Glutamatergic neuron (in vitro differentiated cells): ENCODE measurements at regions not wholly inside any gene's neighbourhood (a gene's known extent, or its start where the extent isn't known, plus 50 kb on each side); places are given as distances from the start of the nearest gene placed in this dataset.

Experiments
- DNase-seq: peaks from one replicate; pipeline ENCODE4 v3.0.0; 2022
- H3K27ac Mint-ChIP-seq: one replicate; pipeline ENCODE4 v1.8.0; 2020; ENCODE audit warnings: mild to moderate bottlenecking, mixed read lengths, inconsistent platforms; ENCODE audit not compliant: unreplicated experiment
- H3K27me3 Mint-ChIP-seq: one replicate; pipeline ENCODE4 v1.8.0; 2020; ENCODE audit warnings: mild to moderate bottlenecking, moderate library complexity, mixed read lengths, inconsistent platforms; ENCODE audit not compliant: unreplicated experiment
- H3K36me3 Mint-ChIP-seq: one replicate; pipeline ENCODE4 v1.8.0; 2020; ENCODE audit warnings: mild to moderate bottlenecking, mixed read lengths, inconsistent platforms; ENCODE audit not compliant: unreplicated experiment
- H3K4me1 Mint-ChIP-seq: one replicate; pipeline ENCODE4 v1.8.0; 2020; ENCODE audit warnings: mild to moderate bottlenecking, low read depth, mixed read lengths, inconsistent platforms; ENCODE audit not compliant: unreplicated experiment
- H3K4me3 Mint-ChIP-seq: one replicate; pipeline ENCODE4 v1.8.0; 2020; ENCODE audit warnings: mild to moderate bottlenecking, mixed read lengths, inconsistent platforms; ENCODE audit not compliant: unreplicated experiment
- H3K9me3 Mint-ChIP-seq: one replicate; pipeline ENCODE4 v1.8.0; 2020; ENCODE audit warnings: mild to moderate bottlenecking, moderate library complexity, mixed read lengths, inconsistent platforms; ENCODE audit not compliant: unreplicated experiment
- TF ChIP-seq, protein P1 (sequence below): fragments of 200-600 bp; sonication (generic); IDR thresholded peaks from one replicate; pipeline ENCODE4 v1.5.0; 2021; ENCODE audit not compliant: partially characterized antibody, unreplicated experiment

DNA sequence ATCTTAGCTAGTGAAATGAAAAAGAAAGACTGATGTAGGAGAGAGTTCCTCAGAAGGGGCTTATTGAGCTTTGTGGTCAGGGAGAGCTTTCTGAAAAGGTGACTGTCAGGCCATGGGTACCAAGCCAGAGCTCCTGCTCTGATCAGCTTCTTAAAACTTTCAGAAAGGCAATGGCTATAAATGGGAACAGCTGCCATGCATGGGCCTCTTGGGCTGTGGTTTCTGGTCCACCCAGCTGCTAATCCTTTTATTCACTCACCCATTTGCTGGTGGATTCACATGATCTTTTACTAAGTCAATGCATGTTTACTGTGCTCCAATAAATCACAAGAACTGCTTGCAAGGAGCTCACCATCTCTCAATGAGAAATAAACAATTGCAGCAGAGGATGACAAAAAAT, 60.1 kb upstream of the ZPBP start:
- Mint-ChIP-seq H3K27me3 (no peaks in the 10 kb centered on the region), H3K36me3 (no peaks in the 10 kb centered on the region), H3K9me3 (no peaks in the 10 kb centered on the region), H3K4me3 (no peak overlapping the region), H3K27ac (no peak overlapping the region), H3K4me1 (no peaks in the 10 kb centered on the region)
- TF ChIP-seq, protein P1, sequence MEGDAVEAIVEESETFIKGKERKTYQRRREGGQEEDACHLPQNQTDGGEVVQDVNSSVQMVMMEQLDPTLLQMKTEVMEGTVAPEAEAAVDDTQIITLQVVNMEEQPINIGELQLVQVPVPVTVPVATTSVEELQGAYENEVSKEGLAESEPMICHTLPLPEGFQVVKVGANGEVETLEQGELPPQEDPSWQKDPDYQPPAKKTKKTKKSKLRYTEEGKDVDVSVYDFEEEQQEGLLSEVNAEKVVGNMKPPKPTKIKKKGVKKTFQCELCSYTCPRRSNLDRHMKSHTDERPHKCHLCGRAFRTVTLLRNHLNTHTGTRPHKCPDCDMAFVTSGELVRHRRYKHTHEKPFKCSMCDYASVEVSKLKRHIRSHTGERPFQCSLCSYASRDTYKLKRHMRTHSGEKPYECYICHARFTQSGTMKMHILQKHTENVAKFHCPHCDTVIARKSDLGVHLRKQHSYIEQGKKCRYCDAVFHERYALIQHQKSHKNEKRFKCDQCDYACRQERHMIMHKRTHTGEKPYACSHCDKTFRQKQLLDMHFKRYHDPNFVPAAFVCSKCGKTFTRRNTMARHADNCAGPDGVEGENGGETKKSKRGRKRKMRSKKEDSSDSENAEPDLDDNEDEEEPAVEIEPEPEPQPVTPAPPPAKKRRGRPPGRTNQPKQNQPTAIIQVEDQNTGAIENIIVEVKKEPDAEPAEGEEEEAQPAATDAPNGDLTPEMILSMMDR, result no peak
- no peak for DNase-seq

GRCh38 chr7:50152486-50152885, 59.4 kb upstream of the ZPBP start:
- Mint-ChIP-seq H3K4me1 (peaks cover 2% of the 10 kb centered on the region), H3K27me3 (no peaks in the 10 kb centered on the region), H3K27ac (no peak overlapping the region), H3K4me3 (no peak overlapping the region), H3K36me3 (no peaks in the 10 kb centered on the region), H3K9me3 (no peaks in the 10 kb centered on the region)
- TF ChIP-seq, protein P1, result no peak
- DNase-seq, result no peak

- H3K4me1 Mint-ChIP-seq, result peaks cover 2% of the 10 kb centered on the region
- H3K9me3 Mint-ChIP-seq, result no peaks in the 10 kb centered on the region
- TF ChIP-seq, protein P1, result no peak
- no peak overlapping the region for H3K27ac Mint-ChIP-seq
- no peak for DNase-seq
- no peak overlapping the region for H3K4me3 Mint-ChIP-seq
- H3K36me3 Mint-ChIP-seq, result no peaks in the 10 kb centered on the region
- H3K27me3 Mint-ChIP-seq, result no peaks in the 10 kb centered on the region
Observed at GRCh38 chr7:50151661-50152060, 58.6 kb upstream of the ZPBP start.

DNA sequence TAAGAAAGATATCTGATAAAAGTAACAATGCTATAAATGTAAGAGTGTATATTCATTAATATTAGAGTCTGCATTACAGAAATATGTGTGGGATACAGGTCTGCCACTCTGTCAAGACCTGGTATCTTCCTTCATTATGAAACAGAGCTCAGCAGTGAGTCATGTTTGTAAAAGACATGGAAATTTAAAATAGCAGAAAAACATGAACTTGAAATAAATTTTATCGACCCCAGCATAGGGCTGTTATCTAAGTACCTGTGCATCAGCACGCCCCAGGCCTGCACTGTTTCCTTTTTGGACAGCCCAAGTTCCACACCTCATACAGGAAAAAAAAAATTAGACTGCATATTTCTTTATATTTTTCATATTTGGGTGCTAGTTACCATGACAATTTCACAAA, 58.0 kb upstream of the ZPBP start:
- Mint-ChIP-seq H3K36me3 (no peaks in the 10 kb centered on the region), H3K27me3 (no peaks in the 10 kb centered on the region), H3K4me3 (no peak overlapping the region), H3K9me3 (no peaks in the 10 kb centered on the region), H3K4me1 (peaks cover 2% of the 10 kb centered on the region), H3K27ac (no peak overlapping the region)
- TF ChIP-seq, protein P1, result no peak
- DNase-seq, result no peak

GRCh38 chr7:50149369-50149768, 56.3 kb upstream of the ZPBP start:
- no peaks in the 10 kb centered on the region for H3K36me3 Mint-ChIP-seq
- H3K27me3 Mint-ChIP-seq, result no peaks in the 10 kb centered on the region
- no peak overlapping the region for H3K4me3 Mint-ChIP-seq
- no peak for DNase-seq
- peaks cover 2% of the 10 kb centered on the region for H3K4me1 Mint-ChIP-seq
- TF ChIP-seq, protein P1, result no peak
- no peak overlapping the region for H3K27ac Mint-ChIP-seq
- no peaks in the 10 kb centered on the region for H3K9me3 Mint-ChIP-seq
